8988T (cell line): ENCODE measurements at regions not wholly inside any gene's neighbourhood (a gene's known extent, or its start where the extent isn't known, plus 50 kb on each side); places are given as distances from the start of the nearest gene placed in this dataset.
"Not testable (repeated sequence)": the region's sequence is repeated elsewhere in the genome, so short reads cannot be mapped to it uniquely, and the experiment has no call there.

ENCODE experiments used
- DNase-seq: peaks from one replicate; pipeline ENCODE4 v3.0.0; 2011

GRCh38 chr5:26535215-26535614, 503.2 kb downstream of the CDH9 start:
- DNase-seq: no peak

- DNase-seq: no peak
Measured at GRCh38 chr5:26530305-26530704, 508.1 kb downstream of the CDH9 start.

GRCh38 chr5:26519245-26519644, 519.1 kb downstream of the CDH9 start:
- no peak for DNase-seq

GRCh38 chr5:26518065-26518464, 520.3 kb downstream of the CDH9 start:
- DNase-seq: no peak

GRCh38 chr5:26498972-26499371, 539.4 kb downstream of the CDH9 start:
- no peak for DNase-seq

GRCh38 chr5:26495437-26495836, 542.9 kb downstream of the CDH9 start:
- no peak for DNase-seq

- no peak for DNase-seq
Measured at GRCh38 chr5:26492906-26493459, 545.4 kb downstream of the CDH9 start.

- DNase-seq: no peak
Measured at GRCh38 chr5:26487553-26487952, 550.8 kb downstream of the CDH9 start.

GRCh38 chr5:26486631-26487030, 551.8 kb downstream of the CDH9 start:
- DNase-seq: no peak

GRCh38 chr5:26485146-26485860, 553.1 kb downstream of the CDH9 start:
- not testable (repeated sequence) for DNase-seq

- DNase-seq: peak; percentile 88
Measured at GRCh38 chr5:26482810-26483375, 555.5 kb downstream of the CDH9 start.

- no peak for DNase-seq
Measured at GRCh38 chr5:26482076-26482809, 556.1 kb downstream of the CDH9 start.

GRCh38 chr5:26470439-26470838, 567.9 kb downstream of the CDH9 start:
- DNase-seq: no peak

GRCh38 chr5:26439121-26439520, 599.3 kb downstream of the CDH9 start:
- DNase-seq: no peak

GRCh38 chr5:26434688-26435087, 603.7 kb downstream of the CDH9 start:
- DNase-seq: no peak

- DNase-seq: no peak
Measured at GRCh38 chr5:26432386-26432785, 606.0 kb downstream of the CDH9 start.

GRCh38 chr5:26430323-26430722, 608.1 kb downstream of the CDH9 start:
- no peak for DNase-seq

- no peak for DNase-seq
Measured at GRCh38 chr5:26427281-26427680, 611.1 kb downstream of the CDH9 start.

- no peak for DNase-seq
Measured at GRCh38 chr5:26419987-26420386, 618.4 kb downstream of the CDH9 start.

- DNase-seq: no peak
Measured at GRCh38 chr5:26416911-26417310, 621.5 kb downstream of the CDH9 start.

GRCh38 chr5:26415987-26416779, 622.2 kb downstream of the CDH9 start:
- no peak for DNase-seq

GRCh38 chr5:26390608-26391007, 647.8 kb downstream of the CDH9 start:
- DNase-seq: no peak

- DNase-seq: no peak
Measured at GRCh38 chr5:26388976-26389375, 649.4 kb downstream of the CDH9 start.
